ENCODE measurements at regions not wholly inside any gene's neighbourhood (a gene's known extent, or its start where the extent isn't known, plus 50 kb on each side); places are given as distances from the start of the nearest gene placed in this dataset.

- 47% methylated on average over 5 of the region's 5 CpGs for WGBS (ENCODE audit: low lambda C conversion rate)
- ChIA-PET CTCF (ENCODE audit: low intra/inter-chr PET ratio, low total read pairs) (no interaction called here), POLR2A (no interaction called here)
Observed at GRCh38 chr6:114707081-114707620, 364.3 kb upstream of the HS3ST5 start.

More at GRCh38 chr6:114707081-114707620, 364.3 kb upstream of the HS3ST5 start:
- DNase-seq (ENCODE audit: low spot score) (no peak), ATAC-seq (no peak), FAIRE-seq (no peak)
- no peak overlapping the region for H3K9ac ChIP-seq (ENCODE audit: insufficient read depth, low read depth, low read length)
- in situ Hi-C loops (cut with HindIII; ENCODE audit: extremely low pct_ligation_motif_present, low pct_unique_long_range_greater_than_20kb) (no loop called here), intact Hi-C loops (cut with micrococcal nuclease; ENCODE audit: unreplicated experiment) (no loop called here)
- no peaks in the 10 kb centered on the region for H3K27me3 ChIP-seq (ENCODE audit: control insufficient read depth in 1 of 2, insufficient read depth in 2 of 2, low read length in 2 of 2)
- H3K27ac ChIP-seq (ENCODE audit: extremely low read length, insufficient read depth, low read length), result no peak overlapping the region
- TF ChIP-seq KAT2B (IDR thresholded peaks at IDR 0.05; ENCODE audit: borderline replicate concordance, low read depth, low read length), result no peak
- no peak for TF ChIP-seq POGZ (CRISPR knock-in tag; IDR thresholded peaks at IDR 0.05)
- no peak for TF ChIP-seq NFRKB (IDR thresholded peaks at IDR 0.05)
- TF ChIP-seq ZNF333 (CRISPR knock-in tag; IDR thresholded peaks at IDR 0.05; ENCODE audit: borderline replicate concordance), result no peak
- TF ChIP-seq KDM3A (CRISPR knock-in tag; IDR thresholded peaks at IDR 0.05; ENCODE audit: low read depth), result no peak
- TF ChIP-seq ZBTB1 (CRISPR knock-in tag; IDR thresholded peaks at IDR 0.05; ENCODE audit: borderline replicate concordance), result no peak
- no peak for TF ChIP-seq JARID2 (CRISPR knock-in tag; IDR thresholded peaks at IDR 0.05; ENCODE audit: insufficient replicate concordance)
- TF ChIP-seq GFI1 (CRISPR knock-in tag; IDR thresholded peaks at IDR 0.05; ENCODE audit: borderline replicate concordance), result no peak
- no peak for TF ChIP-seq ZFP82 (CRISPR knock-in tag; IDR thresholded peaks at IDR 0.05; ENCODE audit: borderline replicate concordance)
- TF ChIP-seq MED13 (CRISPR knock-in tag; IDR thresholded peaks at IDR 0.05), result no peak
- TF ChIP-seq RNF219 (CRISPR knock-in tag; IDR thresholded peaks at IDR 0.05), result no peak
- TF ChIP-seq ZNF839 (CRISPR knock-in tag; IDR thresholded peaks at IDR 0.05; ENCODE audit: borderline replicate concordance), result no peak
- TF ChIP-seq HNRNPH1 (optimal IDR thresholded peaks at IDR 0.05; ENCODE audit: low read depth, low read length), result no peak
- no peak for TF ChIP-seq ZNF569 (CRISPR knock-in tag; IDR thresholded peaks at IDR 0.05; ENCODE audit: borderline replicate concordance)
- TF ChIP-seq IKZF4 (CRISPR knock-in tag; IDR thresholded peaks at IDR 0.05; ENCODE audit: borderline replicate concordance, low read depth, not compliant biosample characterization), result no peak
- no peak for TF ChIP-seq ZNF180 (CRISPR knock-in tag; IDR thresholded peaks at IDR 0.05; ENCODE audit: borderline replicate concordance, low read depth)
- H2AFZ ChIP-seq (ENCODE audit: low read length), result no peak overlapping the region
- no peak overlapping the region for H3K4me2 ChIP-seq (ENCODE audit: low read depth, low read length)
- H3K4me1 ChIP-seq (ENCODE audit: insufficient read depth, low read length), result no peaks in the 10 kb centered on the region
- H4K20me1 ChIP-seq (ENCODE audit: insufficient read depth, low read length), result no peaks in the 10 kb centered on the region
- H3K36me3 ChIP-seq (replicated peaks in 1 of 2; ENCODE audit: control insufficient read depth in 1 of 2, insufficient read depth in 2 of 2, low read length in 2 of 2), result no peaks in the 10 kb centered on the region
- no peaks in the 10 kb centered on the region for H3K79me2 ChIP-seq (ENCODE audit: insufficient read depth, low read length)
- H3K9me3 ChIP-seq (ENCODE audit: low read length), result no peaks in the 10 kb centered on the region
- no peak overlapping the region for H3K4me3 ChIP-seq (replicated peaks in 1 of 3; ENCODE audit: insufficient read depth in 1 of 3, low read depth in 2 of 3, low read length in 3 of 3)
- BruUV-seq (replicated peaks), result no TSS peak

Measured in HepG2 (cell line).